HG03565 (cell line): ENCODE measurements at regions not wholly inside any gene's neighbourhood (a gene's known extent, or its start where the extent isn't known, plus 50 kb on each side); places are given as distances from the start of the nearest gene placed in this dataset.

Experiments used
- ATAC-seq: cut with Tn5 transposase; IDR thresholded peaks from one replicate; pipeline ENCODE4 v1.9.1; 2021; ENCODE audit warnings: mild to moderate bottlenecking, moderate library complexity; ENCODE audit not compliant: unreplicated experiment

- no peak for ATAC-seq
Measured at GRCh38 chr3:116767726-116768125, 58.1 kb downstream of the TUSC7 start.

GRCh38 chr3:116770815-116771450, 61.4 kb downstream of the TUSC7 start:
- ATAC-seq = peak; percentile 99

GRCh38 chr3:116776880-116777785, 67.6 kb downstream of the TUSC7 start:
- no peak for ATAC-seq

DNA sequence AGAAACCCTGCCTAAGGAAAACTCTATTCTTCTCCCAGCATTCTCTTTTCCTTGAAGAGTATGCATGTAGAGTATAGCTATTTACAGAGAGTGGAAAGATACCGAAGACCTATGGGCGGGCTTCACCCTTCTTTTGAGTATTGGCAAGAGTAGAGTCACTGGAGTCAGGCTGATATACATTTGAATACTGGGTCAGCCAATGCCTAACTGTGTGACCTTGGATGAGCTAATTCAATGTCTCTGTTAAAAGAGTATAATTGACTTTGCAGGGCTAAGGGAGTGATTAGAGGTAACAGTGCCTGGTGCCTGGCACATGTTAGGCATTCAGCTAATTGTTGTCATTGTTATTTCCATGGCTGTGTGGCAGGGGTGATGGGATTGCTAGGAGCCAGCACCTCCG, 75.6 kb downstream of the TUSC7 start:
- no peak for ATAC-seq

DNA sequence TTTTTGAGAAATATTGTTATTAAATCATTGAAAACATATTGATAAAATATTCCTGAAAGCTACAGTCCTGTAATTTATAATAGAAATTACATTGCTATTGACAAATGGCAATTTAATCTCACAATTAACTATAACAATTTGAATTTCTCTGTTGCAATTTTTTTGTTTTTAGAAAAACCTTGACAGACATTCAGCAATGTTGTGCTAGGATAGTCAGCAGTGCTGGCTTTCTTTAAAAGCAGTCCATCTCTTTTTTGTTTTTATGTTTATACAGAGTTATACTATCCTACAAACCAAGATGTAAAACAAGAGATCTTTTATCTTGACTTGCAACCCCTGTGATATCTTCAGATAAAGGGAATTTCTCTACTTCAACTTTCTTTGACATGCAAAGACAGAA, 93.1 kb downstream of the TUSC7 start:
- no peak for ATAC-seq

DNA sequence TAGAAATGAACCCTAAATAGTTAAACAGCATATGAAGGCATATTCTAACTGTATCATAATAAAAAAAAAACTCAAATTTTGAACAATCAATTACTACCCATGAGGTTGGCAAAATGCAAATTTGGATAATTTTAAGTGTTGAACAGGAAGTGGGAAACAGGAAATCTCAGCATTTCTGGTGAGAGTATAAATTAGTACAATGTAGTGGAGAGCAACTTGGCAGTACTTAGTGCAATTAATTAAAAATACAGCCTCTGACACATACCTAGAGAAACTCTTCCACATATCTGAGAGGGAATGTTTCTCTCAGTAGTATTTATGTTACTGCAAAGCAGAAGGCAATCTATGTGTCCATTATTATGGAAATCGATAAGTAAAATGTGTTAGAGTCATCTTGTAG, 96.8 kb downstream of the TUSC7 start:
- no peak for ATAC-seq

DNA sequence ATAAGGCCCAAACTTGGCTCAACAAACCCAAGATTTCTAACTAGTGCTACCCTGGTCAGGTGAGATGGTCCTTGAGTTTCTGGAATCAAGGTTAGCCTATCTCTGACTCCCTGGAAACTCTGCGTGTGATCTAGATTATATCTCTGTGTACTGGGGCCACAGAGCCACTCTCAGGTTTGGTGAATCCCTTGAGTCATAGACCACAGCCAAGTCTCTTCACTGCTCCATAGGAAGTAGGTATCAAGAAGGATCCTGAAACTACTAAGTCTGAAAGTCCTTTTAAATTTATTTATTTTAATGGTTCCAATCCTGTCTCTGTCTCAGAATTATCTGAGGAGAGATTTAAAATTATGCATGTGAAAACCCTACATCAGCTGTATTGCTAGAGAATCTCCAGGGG, 99.1 kb downstream of the TUSC7 start:
- no peak for ATAC-seq

DNA sequence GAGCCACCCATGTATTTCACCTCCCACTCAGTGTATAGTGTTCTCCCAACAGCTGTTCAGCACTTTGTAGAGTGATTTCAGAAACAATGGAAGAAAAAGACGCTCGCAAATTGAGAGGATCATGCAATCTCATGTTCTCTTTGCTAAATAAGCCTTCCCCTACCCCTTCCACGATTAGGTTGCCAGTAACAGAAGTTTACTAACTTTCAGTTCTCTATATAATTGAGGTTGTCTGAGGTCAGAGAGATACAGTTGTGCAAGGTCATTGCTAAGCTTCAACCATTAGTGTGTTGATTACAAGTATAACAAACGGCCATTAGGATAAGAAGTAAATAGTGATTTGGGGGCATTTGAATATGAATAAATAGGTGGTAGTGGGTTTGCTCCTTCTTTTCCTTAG, 99.6 kb downstream of the TUSC7 start:
- no peak for ATAC-seq

DNA sequence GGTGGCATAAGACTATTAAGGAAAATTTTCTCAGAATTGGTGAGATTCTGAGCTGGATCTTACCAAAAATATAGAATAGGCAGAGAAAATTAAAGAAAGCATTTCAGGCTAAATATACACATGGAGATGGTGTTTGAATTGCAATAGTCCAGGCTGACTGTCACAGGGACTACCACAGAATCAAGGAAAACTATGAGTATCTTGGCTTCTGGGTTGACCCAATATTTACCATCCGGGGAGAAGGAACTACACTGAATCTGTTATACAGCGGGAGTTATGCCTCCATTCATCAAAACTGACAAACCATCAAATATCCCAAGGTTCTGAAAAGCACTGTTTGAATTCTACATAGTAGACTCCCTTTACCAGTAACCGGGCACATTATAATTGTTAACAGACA, 102.2 kb downstream of the TUSC7 start:
- no peak for ATAC-seq

GRCh38 chr3:116812949-116813348, 103.4 kb downstream of the TUSC7 start:
- no peak for ATAC-seq

GRCh38 chr3:116815321-116815720, 105.7 kb downstream of the TUSC7 start:
- no peak for ATAC-seq

DNA sequence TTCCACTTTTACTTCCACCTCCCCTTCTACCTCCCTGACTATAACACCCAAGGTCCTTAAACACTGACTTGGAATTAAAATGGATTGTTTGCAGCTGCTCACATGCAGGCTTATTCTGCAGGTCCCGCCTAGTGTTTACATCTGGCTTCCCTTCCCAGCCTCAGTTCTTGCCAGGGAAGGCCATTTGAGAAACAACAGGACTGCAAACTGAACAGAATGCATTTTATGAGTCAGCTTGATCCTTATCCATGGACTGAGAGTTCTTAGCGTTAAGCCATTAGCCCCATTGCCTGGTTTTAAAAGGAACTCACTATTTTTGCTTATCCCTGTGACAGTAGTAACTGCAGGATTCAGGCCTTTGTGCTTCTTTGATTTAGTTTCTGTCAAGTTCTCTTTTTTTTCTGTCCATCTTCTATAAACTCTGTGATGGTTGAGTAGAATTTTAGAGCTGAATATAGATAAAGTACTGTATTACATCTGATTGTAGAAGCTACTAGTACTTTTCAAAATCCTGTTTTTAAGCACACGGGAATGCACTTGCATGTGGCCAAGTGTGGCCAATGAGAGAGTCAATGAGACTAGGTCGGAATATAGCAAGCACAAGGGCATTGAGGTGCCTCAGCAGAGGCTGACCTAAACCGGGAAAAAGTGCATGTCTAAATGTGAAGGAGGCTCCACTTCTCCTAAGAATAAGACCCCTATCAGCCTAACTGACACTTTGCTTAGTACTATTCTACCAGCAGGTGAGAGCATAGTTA, 106.4 kb downstream of the TUSC7 start:
- no peak for ATAC-seq

DNA sequence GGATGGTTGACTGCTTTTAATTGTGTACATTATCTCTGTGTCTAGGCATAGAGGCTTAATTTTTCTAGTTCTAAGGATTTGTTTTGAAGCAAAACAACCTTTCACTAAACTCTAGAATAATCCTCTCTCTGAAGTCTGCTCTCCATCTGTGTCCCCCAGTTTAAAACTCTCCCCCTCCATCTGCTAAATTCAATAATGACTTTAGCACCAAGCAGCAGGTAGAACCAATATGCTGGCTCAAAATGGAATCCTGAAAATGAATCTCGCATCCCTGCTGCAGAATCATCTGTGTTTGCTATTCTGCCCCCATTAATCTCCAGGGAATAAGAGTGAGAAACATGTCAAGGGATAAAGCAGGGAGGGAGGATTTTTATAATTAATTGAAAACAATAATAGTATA, 111.8 kb downstream of the TUSC7 start:
- ATAC-seq = no peak

- no peak for ATAC-seq
Measured at GRCh38 chr3:116824208-116824607, 114.6 kb downstream of the TUSC7 start.

- ATAC-seq = no peak
Measured at GRCh38 chr3:116833202-116833601, 123.6 kb downstream of the TUSC7 start.

DNA sequence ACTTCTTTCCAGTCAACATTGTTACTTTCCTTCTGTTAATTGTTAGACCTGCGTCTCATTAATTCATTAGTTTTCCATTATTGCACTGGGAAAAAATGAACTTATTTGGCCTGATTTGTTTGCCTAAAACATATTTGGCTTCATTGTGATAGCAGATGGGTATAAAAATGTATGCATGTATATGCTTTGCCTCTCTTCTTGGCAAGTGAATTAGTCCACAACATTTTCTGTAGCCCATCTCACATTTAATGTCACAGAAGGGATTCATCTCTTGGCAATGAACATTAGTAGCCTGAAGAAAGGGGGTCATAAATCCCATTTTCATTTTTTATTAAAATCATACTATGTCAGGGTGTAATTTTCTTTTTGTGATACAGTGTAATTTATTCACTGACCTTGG, 125.2 kb downstream of the TUSC7 start:
- ATAC-seq = no peak

GRCh38 chr3:116835658-116836057, 126.1 kb downstream of the TUSC7 start:
- no peak for ATAC-seq

- no peak for ATAC-seq
Measured at GRCh38 chr3:116836286-116836685, 126.7 kb downstream of the TUSC7 start.

- ATAC-seq = no peak
Measured at GRCh38 chr3:116837483-116837882, 127.9 kb downstream of the TUSC7 start.

DNA sequence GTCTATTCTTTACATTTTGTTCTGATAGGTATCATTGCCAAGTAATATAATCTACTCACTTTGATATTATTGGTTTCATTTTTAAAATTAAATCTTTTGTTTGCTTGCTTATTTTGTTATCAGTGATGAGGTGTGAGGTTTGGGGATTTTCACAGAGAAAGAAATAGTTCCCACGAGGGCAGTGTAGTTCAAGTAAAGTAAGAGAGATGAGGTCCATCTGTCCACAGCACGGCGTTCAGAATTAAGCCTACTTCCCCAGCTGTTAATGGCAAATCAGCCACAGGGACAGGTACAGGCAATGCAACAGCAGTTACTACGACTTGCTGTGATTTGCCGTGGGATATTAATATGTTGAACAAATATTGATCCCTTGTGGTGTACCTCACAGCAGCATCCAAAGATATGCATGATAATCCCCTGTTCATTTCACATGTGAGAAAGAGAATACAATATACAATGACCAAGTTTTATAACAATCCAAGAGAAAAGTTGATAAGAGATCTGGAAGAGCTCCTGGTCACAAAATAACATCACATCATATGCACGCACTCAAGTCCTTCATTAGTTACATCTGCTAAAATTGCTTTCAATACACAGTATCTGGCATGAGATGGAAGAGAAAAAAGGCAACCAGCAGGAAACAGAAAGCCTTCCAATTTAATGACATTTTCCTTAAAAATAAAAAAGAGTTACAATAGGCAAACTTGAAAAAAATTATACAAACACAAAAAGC, 131.6 kb downstream of the TUSC7 start:
- ATAC-seq = no peak
